HG03108 (cell line): ENCODE measurements at regions not wholly inside any gene's neighbourhood (a gene's known extent, or its start where the extent isn't known, plus 50 kb on each side); places are given as distances from the start of the nearest gene placed in this dataset.

Experiments used
- ATAC-seq: cut with Tn5 transposase; IDR thresholded peaks from one replicate; pipeline ENCODE4 v1.9.1; 2021; ENCODE audit warnings: moderate library complexity; ENCODE audit not compliant: unreplicated experiment

DNA sequence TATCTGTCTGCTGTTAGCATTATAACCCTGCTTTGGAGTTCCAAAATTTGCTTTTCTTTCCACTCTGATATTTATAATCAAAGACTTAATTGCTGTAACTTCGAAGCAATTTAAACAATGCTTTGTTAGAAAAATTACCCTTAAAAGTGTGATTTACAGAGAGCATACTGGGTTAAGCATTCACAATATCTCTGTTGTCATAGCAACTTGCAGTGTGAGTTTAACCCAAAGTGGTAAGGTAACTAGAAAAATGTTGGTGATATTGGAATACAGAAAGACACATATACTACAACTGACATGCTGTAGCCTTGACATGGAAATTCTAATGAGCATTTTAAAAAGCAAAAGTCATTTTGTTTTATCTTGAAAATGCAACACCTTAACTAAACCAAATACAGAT, 70.4 kb upstream of the SMLR1 start:
- ATAC-seq = no peak

- ATAC-seq = no peak
Observed at GRCh38 chr6:130758813-130759212, 68.4 kb upstream of the SMLR1 start.

- ATAC-seq = no peak
Observed at GRCh38 chr6:130760006-130760405, 67.2 kb upstream of the SMLR1 start.

- no peak for ATAC-seq
Observed at GRCh38 chr6:130761286-130761685, 65.9 kb upstream of the SMLR1 start.

DNA sequence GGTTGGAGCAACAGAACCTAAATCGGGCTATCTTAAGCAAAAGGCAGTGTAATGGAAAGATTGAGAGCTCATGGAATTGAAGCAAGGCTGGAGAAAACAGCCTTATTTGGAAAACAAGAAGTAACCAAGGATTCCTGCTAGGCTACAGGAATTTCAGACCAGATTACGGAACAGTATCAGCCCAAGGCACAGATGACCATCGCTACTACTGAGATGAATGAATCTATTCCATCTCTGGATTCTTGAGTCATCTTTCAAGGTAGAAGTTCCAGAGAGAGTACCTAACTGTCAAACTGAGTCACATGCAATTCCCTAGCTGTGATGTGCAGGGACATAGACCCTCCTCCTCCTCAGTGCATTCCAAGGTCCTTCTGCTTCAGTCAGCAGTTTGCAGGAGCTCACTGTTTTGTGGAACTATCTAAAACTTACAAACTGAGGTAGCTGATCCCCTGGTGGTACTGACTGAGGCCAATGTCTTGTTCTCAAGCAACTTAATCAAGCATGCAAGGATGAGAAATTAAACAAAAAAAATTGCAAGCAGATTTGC, 62.0 kb upstream of the SMLR1 start:
- no peak for ATAC-seq

DNA sequence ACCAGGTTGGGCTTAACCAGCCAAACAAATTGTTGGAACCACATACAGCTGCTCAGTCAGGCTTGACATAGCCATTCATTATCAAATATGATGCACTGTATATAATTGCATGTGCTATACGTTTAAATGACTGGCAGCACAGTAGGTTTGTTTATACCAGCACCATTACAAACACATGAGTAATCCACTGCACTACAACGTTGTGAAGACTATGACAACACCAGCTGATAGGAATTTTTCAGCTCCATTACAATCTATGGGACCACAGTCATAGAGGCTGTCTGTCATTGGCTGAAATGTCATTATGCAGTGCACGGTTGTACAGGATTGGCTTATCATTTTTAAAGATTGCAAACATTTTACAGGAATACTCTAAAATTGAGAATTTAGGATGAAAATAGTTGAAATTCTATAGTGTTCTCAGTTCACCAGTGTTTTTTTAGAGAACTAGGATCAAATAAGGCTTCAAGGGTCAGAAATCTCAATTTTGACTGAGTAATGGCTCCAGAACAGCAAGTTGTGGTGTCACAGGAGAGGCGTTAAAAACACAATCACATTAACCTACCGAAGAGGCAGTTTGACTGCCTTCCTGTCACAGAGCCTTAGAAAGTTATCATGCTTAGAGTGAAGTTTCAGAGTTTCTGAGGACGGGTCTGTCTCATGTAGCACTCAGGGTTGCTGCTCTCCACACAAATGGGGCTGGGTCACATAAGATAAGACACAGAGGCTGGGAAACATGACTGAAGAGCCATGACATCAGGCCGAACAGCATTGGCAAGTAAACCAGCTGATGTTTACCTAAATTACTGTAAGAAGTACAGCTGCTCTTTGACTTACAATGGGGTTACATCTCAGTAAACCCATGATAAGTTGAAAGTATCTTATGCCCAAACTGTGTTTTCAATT, 60.7 kb upstream of the SMLR1 start:
- no peak for ATAC-seq

GRCh38 chr6:130769861-130770260, 57.3 kb upstream of the SMLR1 start:
- ATAC-seq = no peak

DNA sequence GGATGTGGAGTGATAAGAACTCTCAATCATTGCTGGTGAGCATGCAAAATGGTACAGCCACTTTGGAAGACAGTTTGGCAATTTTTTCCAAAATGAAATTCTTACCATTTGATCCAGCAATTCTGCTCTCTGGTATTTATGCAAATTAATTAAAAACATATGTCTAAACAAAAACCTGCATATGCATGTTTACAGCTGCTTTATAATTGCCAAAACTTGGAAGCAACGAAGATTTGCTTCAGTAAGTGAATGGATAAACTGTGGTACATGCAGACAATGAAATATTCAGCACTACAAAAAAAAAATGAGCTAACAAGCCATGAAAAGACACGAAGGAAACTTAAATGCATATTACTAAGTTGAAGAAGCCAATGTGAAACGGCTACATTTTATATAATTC, 55.5 kb upstream of the SMLR1 start:
- no peak for ATAC-seq

- ATAC-seq = no peak
Observed at GRCh38 chr6:130773860-130774259, 53.3 kb upstream of the SMLR1 start.

DNA sequence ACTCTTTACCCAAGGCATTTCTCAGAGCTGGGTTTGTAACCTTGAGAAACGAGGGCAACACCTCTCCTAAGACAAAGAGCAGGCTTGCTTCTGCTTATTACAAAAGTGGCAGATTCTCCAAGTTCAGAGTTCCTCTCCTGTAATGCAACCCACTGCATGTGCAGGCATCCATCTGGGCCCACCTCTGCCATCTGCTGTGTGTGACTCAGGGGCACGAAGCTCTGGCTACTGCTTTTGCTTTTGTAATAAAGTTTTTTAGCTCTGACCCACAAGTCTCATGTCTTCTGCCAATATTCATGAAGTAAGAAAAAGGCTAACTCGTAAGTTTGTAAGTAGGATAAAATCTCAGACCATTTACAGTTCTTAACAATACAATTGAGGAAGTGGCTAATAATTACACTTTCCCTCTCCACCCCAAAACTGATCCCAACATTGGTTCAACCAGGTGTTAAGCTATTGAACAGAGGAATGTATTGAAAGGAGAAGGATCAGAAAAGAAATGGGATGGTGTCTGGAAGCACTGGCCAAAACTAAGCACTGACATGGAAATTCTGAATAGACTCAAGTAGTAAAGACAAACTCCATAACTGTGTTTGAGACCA, 51.7 kb upstream of the SMLR1 start:
- ATAC-seq = no peak

DNA sequence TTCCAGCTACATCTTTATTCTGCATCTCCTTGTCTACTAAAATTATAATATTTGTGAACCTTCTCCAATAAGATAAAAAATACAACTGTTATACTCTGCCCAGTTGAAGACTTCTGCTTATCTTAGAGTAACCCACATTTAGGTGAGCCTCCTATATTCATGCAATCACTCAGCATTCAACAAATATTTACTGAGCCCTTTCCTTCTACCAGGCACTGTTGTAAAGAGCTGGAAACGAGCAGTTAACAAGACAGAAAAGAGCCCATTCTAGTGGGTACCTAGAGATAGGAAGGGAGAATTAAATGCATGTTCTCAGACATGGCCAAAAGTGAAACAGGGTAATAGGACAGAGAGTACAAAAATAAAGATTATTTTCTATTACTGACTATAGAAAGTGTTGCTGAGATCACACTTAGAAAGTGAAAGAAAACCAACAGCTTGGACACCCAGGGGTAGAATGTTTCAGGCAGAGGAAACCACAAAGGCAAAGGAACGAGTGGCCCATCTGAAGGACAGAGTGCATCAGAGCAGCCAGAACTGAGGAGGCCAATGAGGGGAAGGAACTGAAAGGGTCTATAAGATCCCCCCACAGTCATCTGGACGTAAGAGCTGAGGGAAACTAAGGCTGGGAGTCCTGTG, 50.8 kb upstream of the SMLR1 start:
- peak; percentile 96 for ATAC-seq
